GM19351 (cell line): ENCODE measurements at regions not wholly inside any gene's neighbourhood (a gene's known extent, or its start where the extent isn't known, plus 50 kb on each side); places are given as distances from the start of the nearest gene placed in this dataset.

Experiments used
- ATAC-seq: cut with Tn5 transposase; IDR thresholded peaks from one replicate; pipeline ENCODE4 v1.9.1; 2021; ENCODE audit warnings: mild to moderate bottlenecking, moderate library complexity; ENCODE audit not compliant: unreplicated experiment

GRCh38 chr20:43863821-43864544 lies 50.7 kb upstream of the TOX2 start:
- ATAC-seq = no peak

GRCh38 chr20:43863330-43863729 lies 51.3 kb upstream of the TOX2 start:
- no peak for ATAC-seq

- ATAC-seq = no peak
Measured at GRCh38 chr20:43862438-43862837, 52.2 kb upstream of the TOX2 start.

GRCh38 chr20:43859994-43860393 lies 54.7 kb upstream of the TOX2 start:
- no peak for ATAC-seq

GRCh38 chr20:43857932-43858331 lies 56.7 kb upstream of the TOX2 start:
- no peak for ATAC-seq

GRCh38 chr20:43857127-43857526 lies 57.5 kb upstream of the TOX2 start:
- ATAC-seq = no peak

GRCh38 chr20:43855803-43856202 lies 58.8 kb upstream of the TOX2 start:
- no peak for ATAC-seq

- ATAC-seq = no peak
Measured at GRCh38 chr20:43853918-43854317, 60.7 kb upstream of the TOX2 start.

GRCh38 chr20:43853174-43853803 lies 61.4 kb upstream of the TOX2 start:
- no peak for ATAC-seq

- no peak for ATAC-seq
Measured at GRCh38 chr20:43849496-43850186, 65.0 kb upstream of the TOX2 start.

- no peak for ATAC-seq
Measured at GRCh38 chr20:43846516-43846905, 68.1 kb upstream of the TOX2 start.

GRCh38 chr20:43844778-43845614 lies 69.7 kb upstream of the TOX2 start:
- no peak for ATAC-seq

GRCh38 chr20:43843965-43844660 lies 70.5 kb upstream of the TOX2 start:
- no peak for ATAC-seq

- no peak for ATAC-seq
Measured at GRCh38 chr20:43843096-43843964, 71.3 kb upstream of the TOX2 start.

GRCh38 chr20:43842126-43843020 lies 72.3 kb upstream of the TOX2 start:
- ATAC-seq = no peak

- no peak for ATAC-seq
Measured at GRCh38 chr20:43840382-43841070, 74.1 kb upstream of the TOX2 start.

- ATAC-seq = peak; percentile 52
Measured at GRCh38 chr20:43839793-43840199, 74.9 kb upstream of the TOX2 start.

- ATAC-seq = no peak
Measured at GRCh38 chr20:43838703-43839060, 76.0 kb upstream of the TOX2 start.
